ENCODE measurements at regions not wholly inside any gene's neighbourhood (a gene's known extent, or its start where the extent isn't known, plus 50 kb on each side); places are given as distances from the start of the nearest gene placed in this dataset.

- no peak for DNase-seq (ENCODE audit: low read depth)
Observed at GRCh38 chr10:2950546-2950945, 116.8 kb upstream of the PFKP start.

- DNase-seq (ENCODE audit: low read depth): no peak
Observed at GRCh38 chr10:2949948-2950354, 117.4 kb upstream of the PFKP start.

GRCh38 chr10:2949221-2949947 lies 118.0 kb upstream of the PFKP start:
- DNase-seq (ENCODE audit: low read depth): no peak

DNA sequence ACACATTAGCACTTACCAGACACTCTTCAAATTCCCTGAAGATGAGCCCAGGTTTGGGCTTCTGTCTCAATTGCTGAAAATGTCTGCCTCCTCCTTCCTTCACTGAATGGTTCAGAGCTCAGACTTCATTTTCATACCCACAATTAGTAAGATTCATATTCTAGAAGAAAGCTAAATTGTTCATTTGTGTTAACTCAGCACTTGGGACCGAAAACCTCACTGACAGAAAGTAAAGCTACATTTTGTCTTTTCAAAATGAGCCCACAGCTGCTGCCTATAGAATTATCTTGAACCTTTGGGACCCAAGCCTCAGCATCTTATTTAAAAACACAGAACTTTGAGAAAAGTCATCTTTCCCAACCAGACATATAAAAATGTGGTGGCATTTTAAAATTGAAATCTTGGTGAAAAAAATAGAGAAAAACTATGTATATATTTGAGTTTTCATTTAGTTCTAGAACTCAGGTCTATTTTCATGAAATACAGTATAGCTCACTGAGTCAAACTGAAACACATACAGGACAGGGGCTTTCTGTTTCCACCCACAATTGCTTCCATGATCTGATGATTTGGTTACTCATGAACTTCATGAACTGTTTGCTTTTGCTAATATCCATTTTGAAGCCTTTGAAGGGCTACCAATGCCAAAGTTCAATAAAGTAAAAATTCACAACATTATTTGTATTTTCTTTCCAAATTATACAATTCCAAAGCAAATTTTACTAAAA lies 119.1 kb upstream of the PFKP start:
- DNase-seq (ENCODE audit: low read depth): no peak

- DNase-seq (ENCODE audit: low read depth): no peak
Observed at GRCh38 chr10:2944788-2945187, 122.6 kb upstream of the PFKP start.

- no peak for DNase-seq (ENCODE audit: low read depth)
Observed at GRCh38 chr10:2943932-2944614, 123.3 kb upstream of the PFKP start.

DNA sequence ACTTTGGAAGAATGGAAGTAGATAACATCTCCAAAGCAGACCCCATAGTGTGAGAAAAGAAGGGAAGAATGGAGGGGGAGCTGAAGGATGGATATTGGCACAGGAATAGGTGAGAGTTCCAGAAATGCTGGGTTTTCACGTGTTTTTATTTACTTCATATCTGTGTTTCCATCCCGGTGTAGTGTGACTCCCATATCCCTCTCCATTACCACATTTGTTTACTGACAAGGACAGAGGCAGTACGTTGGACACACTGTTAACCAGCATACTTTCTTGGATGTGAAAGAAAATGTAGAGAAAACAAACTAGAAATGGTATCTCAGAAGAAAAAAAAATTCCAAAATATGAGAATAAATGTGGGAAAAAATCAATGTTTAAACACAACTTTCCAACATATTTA lies 124.4 kb upstream of the PFKP start:
- DNase-seq (ENCODE audit: low read depth): no peak

DNA sequence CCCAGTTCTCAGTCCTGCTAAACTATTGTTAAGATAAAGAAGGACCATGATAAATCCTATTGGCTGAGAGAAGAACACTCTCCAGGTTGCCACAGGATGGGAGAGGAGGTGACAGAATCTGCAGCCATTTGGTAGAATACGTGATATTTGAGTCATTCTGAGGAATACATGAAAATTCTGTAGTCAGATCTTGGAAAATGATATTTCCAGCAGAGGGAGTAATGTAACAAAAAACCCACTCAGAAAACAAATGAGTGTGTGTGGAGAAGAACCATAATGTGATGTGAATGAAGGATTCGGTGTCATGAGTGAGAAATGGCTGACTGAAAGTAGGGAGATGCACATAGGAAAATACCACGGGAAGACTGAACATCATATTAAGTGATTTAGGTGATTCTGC lies 128.5 kb upstream of the PFKP start:
- no peak for DNase-seq (ENCODE audit: low read depth)

GRCh38 chr10:2936816-2937215 lies 130.5 kb upstream of the PFKP start:
- DNase-seq (ENCODE audit: low read depth): no peak

GRCh38 chr10:2935647-2936386 lies 131.5 kb upstream of the PFKP start:
- DNase-seq (ENCODE audit: low read depth): no peak

DNA sequence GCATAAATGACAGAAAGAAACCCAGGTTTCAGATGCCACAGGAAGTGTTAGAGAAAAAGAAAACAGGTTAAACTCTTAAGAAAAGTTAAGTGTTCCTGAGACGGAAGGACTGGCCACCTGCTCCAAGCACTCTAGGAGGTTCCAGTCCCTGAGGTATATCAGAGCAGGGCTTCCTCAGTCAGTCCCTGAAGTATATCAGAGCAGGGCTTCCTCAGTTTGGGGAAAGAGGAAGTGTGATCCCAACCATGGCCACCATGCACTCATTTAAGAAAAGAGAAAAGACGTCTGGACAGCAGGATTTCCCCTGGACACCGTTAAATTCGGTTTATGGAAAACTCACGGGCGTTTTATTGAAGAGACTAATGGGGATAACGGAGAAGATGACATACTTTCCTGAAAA lies 133.4 kb upstream of the PFKP start:
- DNase-seq (ENCODE audit: low read depth): no peak

- no peak for DNase-seq (ENCODE audit: low read depth)
Observed at GRCh38 chr10:2933519-2933918, 133.8 kb upstream of the PFKP start.

DNA sequence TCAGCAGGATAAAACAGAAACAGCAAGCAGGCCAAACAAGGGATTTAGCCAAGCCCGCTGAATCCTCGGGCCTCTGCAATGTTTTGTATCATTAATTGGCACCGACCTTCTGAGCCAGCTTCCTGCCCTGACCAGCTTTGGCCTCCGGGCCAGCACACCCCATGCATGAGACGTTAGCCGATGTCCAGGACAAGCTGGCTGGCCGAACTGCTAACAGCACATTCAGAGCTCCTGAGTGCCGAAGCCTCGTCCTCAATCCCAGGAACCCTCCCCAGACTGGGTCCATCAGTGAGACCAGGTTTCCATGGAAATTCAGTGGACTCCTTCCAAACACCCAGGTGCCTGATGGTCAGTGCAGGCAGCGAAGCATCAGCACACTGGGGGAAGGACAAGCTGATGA lies 134.3 kb upstream of the PFKP start:
- no peak for DNase-seq (ENCODE audit: low read depth)

GRCh38 chr10:2929480-2930258 lies 137.7 kb upstream of the PFKP start:
- no peak for DNase-seq (ENCODE audit: low read depth)

DNA sequence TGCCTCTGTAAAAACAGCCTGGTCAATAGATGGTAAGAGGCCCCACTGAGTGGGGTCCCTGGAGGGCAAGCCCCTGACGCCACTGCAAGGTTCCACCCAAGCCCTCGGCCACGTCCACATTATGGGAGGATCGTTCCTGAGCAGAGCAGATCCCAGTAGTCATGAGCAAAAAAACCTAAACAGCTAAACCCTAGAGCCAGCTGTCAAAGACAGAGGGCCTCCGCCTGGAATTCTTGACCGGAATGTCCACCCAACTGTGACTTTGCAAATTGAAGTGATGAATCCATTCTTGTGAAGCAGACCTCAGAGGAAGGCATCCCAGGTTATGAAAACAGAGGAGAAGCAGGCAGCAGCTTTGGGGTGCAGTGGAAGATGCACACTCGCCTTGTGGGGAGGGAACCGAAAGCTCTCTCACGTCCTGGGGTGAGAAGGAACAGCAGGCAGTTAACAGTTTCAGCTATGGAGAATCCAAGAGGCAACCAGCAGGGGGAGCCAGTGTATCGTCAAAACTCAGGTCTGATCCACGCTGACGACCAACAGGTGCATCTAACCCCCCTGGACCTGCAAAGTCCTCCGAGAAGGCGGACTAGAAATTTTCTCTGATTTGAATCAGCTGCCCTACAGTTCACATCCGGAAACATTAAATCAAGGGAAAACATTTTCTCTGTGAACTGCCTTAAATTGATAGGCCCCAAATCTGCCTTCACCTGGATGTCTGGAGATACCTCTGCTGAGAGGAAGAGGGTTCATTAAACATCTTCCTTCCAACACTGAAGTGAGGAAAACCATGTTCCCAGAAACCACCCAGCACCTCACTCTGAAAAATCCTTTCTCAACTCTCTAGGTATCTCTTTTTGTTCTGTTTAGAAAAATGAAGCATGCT lies 139.1 kb upstream of the PFKP start:
- DNase-seq (ENCODE audit: low read depth): peak; percentile 42

GRCh38 chr10:2926918-2927660 lies 140.3 kb upstream of the PFKP start:
- DNase-seq (ENCODE audit: low read depth): no peak

GRCh38 chr10:2925631-2926030 lies 141.7 kb upstream of the PFKP start:
- DNase-seq (ENCODE audit: low read depth): no peak

GRCh38 chr10:2924431-2924830 lies 142.9 kb upstream of the PFKP start:
- DNase-seq (ENCODE audit: low read depth): no peak

DNA sequence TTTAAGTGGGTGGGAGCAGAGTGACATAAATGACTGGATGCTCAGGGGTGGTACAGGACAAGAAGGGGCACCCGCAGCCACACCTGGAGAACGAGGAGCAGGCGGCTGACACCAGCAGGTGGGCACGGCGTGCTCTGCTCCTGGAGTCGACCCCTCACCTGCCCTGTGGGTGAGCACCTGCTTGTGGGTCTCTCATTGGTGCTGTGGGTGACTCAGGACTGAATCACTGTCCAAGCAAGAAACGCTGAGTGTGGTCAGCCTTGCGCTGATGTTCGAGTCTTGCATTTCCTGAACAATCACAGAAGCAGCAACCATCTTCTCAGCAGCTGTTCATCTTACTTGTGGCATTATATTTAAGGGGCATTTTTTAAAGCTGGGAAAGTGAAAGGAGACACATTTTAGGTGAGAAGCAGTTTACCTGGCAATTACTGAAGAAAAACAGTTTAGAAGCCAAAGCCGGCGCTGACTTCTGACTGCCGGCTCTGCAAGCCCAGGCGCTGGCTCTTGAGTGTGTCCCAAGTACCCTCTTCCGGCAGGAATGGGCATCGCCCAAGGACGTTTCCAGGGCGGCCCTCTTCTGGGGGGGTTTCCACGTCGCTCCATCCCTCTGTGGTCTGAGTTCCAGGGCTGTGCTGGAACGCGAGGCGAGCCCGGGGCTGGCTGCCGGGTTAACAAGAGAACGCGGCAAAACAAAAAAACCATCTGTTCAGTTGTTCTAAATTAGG lies 145.2 kb upstream of the PFKP start:
- DNase-seq (ENCODE audit: low read depth): no peak

Data from CMK (cell line).